ENCODE measurements at regions not wholly inside any gene's neighbourhood (a gene's known extent, or its start where the extent isn't known, plus 50 kb on each side); places are given as distances from the start of the nearest gene placed in this dataset.
"Not testable (repeated sequence)": the region's sequence is repeated elsewhere in the genome, so short reads cannot be mapped to it uniquely, and the experiment has no call there.

GRCh38 chr16:29160171-29160570 lies 175.3 kb downstream of the LAT start:
- not testable (repeated sequence) for TF ChIP-seq CTCF, POLR2A, POLR2AphosphoS5, EP300 (IDR thresholded peaks at IDR 0.05)

All from suprapubic skin (tissue), 4 donors.